ENCODE measurements at regions not wholly inside any gene's neighbourhood (a gene's known extent, or its start where the extent isn't known, plus 50 kb on each side); places are given as distances from the start of the nearest gene placed in this dataset.
"Not testable (repeated sequence)": the region's sequence is repeated elsewhere in the genome, so short reads cannot be mapped to it uniquely, and the experiment has no call there.

GRCh38 chr15:29648415-29648814 lies 173.9 kb downstream of the TJP1 start:
- not testable (repeated sequence) for DNase-seq

DNA sequence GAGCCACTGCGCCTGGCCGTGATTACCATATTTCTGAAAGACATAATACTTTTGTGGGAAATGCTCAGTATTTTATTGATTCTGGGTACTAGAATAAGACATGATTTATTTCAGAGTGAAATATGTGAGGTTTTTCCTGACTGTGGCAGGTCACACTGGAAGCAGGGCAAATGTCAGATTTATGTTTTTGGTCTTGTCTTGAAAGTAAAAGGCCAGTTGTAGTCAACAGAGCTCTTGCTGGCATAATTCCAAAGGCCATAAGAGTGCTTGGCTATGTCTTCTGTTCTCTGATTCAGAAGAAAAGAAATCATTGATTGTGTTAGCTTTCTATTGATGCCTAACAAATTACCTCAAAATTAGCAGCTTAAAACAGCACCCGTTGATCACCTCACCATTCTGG lies 176.4 kb downstream of the TJP1 start:
- DNase-seq, result no peak

GRCh38 chr15:29644361-29644760 lies 177.9 kb downstream of the TJP1 start:
- DNase-seq, result not testable (repeated sequence)

DNA sequence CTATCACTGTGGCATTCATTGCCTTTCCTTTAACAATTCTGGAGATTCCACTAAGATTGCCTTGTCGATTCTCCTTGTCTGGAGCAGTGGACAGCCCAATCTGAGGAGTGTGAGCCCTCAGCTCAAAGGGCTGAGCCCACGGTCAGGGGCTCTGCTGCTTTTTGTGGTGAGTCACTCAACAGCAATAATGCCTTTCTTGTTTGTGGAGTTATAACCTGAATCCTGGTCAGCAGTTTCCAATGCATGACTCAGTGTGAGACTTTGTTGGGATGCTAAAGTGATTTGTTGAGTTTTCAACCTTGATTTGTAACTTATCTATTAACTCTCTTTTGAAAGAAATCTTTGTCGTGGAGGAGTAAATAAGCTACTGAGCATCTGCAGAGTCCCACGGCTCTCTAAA lies 183.5 kb downstream of the TJP1 start:
- no peak for DNase-seq

GRCh38 chr15:29638011-29638410 lies 184.3 kb downstream of the TJP1 start:
- DNase-seq, result no peak

GRCh38 chr15:29637555-29637954 lies 184.7 kb downstream of the TJP1 start:
- DNase-seq, result no peak

DNA sequence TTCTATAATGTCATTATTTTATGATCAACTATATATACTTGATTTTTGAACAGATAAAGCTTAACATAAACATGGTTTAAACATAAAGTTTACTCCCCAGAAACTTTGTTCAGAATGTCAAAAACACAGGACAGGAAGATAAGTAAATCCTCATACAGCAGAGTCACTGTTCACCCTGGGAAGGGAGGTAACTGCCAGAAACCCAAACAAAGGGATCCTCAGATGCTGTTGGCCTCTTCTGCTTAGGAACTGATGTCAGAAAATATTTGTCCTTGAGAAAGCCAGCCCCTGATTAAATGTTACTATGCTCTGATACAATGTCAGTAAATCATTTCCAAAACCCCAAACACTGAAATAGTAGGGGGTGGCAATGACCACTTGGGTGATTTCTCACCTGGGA lies 185.3 kb downstream of the TJP1 start:
- no peak for DNase-seq

DNA sequence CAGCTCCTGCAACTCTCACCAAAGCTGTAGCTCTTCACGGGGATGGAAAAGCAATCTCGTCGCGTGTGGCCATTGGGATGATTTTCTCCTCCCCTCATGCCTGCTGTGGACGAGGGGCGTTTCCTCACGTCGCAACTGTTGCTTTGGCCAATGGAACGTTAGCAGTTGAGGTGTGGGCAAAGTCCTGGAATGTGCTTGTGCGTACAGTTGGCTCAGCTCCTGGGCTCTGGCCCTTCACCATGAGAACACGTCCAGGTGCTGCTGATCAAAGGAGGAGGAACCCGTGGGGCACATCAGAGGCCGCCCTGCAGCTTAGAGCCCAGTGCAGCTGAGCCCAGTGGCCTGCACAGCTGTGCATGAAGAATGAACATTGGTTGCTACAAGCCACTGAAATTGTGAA lies 186.1 kb downstream of the TJP1 start:
- DNase-seq, result peak; percentile 34

- no peak for DNase-seq
Observed at GRCh38 chr15:29635513-29636098, 186.7 kb downstream of the TJP1 start.

GRCh38 chr15:29633971-29634370 lies 188.3 kb downstream of the TJP1 start:
- no peak for DNase-seq

DNA sequence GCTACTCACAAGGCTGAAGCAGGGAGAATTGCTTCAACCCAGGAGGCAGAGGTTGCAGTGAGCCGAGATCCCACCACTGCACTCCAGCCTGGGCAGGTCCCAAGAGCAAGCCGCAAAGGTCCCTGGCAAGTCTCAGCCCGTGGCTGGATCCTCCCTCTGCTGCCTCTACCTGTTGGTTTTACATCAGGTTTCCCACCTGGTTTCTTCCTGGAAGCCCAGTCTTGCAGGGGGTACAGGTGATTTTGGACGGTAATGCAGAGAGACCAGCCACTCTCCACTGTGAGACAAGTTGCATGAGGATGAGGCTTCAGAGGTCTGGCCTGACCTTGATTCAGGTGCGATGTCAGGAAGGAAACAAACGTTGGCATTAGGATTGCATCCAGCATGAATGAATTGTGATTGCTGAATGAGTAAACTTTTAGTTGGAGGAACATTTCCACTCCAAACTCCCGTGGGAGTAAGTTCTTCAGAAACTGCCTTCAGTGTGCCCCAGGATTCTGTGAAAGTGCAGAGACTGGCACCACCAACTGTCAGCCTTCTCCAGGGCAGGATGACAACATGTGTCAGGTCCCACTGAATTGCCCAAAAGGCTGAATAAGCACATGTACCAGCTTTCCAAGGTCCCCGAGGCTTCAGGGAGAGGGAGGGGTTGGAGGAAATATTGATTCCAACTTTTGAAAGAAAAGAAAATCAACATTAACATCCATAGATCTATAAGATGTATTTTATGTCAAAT lies 189.4 kb downstream of the TJP1 start:
- DNase-seq, result no peak

DNA sequence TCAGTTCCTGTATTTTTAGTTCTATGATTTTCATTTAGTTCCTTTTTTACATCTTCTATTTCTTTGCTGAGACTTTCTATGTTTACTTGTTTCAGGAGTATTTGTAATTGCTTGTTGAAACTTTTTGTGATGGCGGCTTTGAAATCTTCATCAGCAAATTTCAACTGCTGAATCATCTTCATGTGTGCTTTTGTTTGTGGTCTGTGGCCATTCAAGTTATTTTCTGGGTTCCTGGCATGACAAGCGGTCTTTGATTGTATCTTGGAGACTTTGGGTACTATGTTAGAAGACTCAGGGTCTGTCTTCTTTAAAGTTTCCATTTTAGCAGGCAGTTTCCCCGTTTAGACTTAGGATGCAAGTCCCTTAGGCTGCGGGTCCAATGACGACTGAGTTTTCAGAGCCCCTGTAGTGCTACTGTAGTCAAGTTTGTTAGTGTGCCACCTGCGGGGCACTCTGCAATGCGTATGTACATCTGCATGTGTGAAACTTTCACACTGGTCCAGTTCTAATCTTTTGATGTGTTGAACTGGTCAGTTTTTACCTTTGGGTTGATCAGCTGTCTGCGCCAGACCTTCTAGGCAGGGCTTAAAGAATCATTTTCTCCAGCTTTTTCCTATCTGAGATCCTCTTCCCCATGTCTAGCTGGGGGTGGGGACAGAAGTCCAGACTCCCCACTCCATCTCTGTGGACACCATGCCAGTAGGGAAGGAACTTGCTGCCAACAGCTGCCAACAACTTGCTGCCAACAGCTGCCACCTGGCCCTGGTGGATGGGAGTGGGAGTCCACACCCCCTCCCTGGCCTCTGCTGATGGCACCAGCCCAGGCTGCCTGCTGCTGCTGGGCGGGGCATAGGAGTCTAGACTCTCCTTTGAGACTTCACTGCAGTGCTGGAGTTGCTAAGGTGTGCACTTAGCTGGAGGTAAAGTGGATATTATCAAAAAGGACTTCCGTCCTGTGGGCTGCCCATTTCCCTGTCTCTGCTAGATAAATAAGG lies 190.9 kb downstream of the TJP1 start:
- DNase-seq, result peak; percentile 81

DNA sequence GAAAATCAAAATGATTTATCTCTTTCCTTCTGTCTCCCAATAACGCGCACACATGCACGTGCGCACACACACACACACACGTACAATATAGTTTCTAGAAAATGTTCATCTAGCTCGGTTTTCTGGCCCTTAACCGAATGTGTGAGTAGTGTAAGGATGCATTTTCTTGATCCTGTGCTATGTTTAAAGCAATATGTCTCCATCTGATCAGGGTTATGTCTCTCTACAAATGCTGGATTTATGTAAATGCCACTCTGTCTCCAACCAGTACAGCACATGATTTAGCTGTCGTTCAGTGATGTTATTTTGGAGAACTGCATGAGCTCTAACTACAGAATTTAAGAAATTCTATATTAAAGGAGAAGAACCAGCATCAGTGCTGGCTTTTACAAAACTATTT lies 198.0 kb downstream of the TJP1 start:
- no peak for DNase-seq

DNA sequence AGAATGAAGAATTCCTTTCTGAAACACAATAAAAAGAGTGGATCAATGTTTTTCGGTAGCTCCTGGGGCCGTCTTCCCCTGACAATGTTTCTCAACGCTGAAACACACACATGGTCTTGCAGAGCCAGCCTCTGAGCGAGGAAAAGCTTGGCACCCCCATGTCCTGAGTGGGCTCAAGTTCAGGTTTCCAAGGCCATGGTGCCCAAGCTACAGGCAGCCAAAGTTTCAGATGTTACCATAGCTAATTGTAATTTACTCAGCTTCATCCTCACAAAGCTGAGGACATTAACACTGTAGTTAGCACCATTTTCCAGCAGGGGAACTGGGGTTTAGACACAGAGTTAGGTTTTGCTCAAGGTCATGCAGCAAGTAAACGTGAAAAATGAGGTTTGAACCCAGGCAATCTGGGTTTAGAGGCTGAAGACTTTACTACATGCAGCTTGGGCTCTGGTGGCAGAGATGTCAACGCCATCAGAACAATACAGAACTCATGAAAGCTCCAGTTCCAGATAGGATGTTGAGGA lies 199.1 kb downstream of the TJP1 start:
- DNase-seq, result no peak

- no peak for DNase-seq
Observed at GRCh38 chr15:29622637-29623036, 199.6 kb downstream of the TJP1 start.

GRCh38 chr15:29621616-29622015 lies 200.7 kb downstream of the TJP1 start:
- DNase-seq, result no peak

- DNase-seq, result no peak
Observed at GRCh38 chr15:29618586-29618985, 203.7 kb downstream of the TJP1 start.

- DNase-seq, result no peak
Observed at GRCh38 chr15:29616512-29616911, 205.8 kb downstream of the TJP1 start.

GRCh38 chr15:29615791-29616190 lies 206.5 kb downstream of the TJP1 start:
- DNase-seq, result no peak

DNA sequence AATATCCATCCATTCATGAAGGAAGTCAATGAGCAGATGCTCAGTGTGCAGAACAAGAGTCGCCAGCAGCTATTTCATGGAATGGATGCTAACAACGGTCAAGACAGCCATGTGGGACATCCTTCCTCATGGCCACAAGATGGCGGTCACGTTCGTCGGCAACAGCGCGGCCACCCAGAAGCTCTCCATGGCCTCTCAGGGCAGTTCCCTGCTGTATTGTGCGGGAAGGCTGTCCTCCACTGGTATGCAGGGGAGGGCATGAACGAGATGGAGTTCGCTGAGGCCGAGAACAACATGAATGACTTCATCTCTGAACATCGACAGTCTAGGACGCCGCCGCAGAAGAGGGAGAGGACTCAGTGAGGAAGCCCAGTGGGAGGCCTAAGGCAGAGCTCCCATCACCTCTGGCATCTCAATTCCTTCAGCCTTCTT lies 208.3 kb downstream of the TJP1 start:
- no peak for DNase-seq

DNA sequence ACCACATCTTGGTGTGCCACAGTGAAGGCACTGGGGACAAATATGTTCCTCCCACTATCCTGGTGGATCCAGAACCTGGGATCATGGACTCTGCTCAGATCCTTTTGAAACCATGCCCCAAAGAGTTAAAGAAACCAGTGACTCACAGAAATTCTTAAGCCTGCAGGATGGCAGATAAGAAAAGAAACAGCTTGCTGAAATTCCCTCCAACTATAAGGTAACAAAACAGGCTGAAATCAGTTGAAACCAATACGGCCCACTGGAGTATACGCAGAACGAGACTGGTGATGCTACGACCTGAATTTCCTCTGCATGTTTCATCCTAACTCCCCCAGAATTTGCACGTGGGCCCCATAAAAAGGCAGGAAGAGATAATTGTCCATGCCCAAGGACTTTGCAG lies 209.6 kb downstream of the TJP1 start:
- DNase-seq, result no peak

GRCh38 chr15:29612096-29612495 lies 210.2 kb downstream of the TJP1 start:
- no peak for DNase-seq

- no peak for DNase-seq
Observed at GRCh38 chr15:29611057-29611456, 211.2 kb downstream of the TJP1 start.

All from femur (tissue), 1 donor.